GM12878 (cell line): ENCODE measurements at regions not wholly inside any gene's neighbourhood (a gene's known extent, or its start where the extent isn't known, plus 50 kb on each side); places are given as distances from the start of the nearest gene placed in this dataset.

Source experiments
- ATAC-seq: fragments of 200-7000 bp; cut with Tn5 transposase; 3 replicates; pipeline ENCODE4 v1.9.1; 2020; ENCODE audit warnings: mild to moderate bottlenecking, moderate library complexity
- BruUV-seq: library from RNA; stranded (reverse); fragments of 400-500 nt; replicated peaks from 2 replicates; lab custom pipeline; 2021; lab: Mats Ljungman, UMichigan
- CTCF ChIA-PET: fragments of 300-600 bp; sonication (Branson Sonifier 250); formaldehyde crosslinking; extraction: SDS; loops from one replicate; lab custom pipeline; 2021; ENCODE audit warnings: inconsistent platforms; lab: Yijun Ruan, JAX
- POLR2A ChIA-PET: fragments of 350-600 bp; formaldehyde crosslinking; extraction: SDS; loops from one replicate; lab custom pipeline; 2021; ENCODE audit warnings: inconsistent platforms; lab: Charles Lee
- RAD21 ChIA-PET: fragments of 300-600 bp; sonication (Branson Sonifier 250); formaldehyde crosslinking; loops from one replicate; lab custom pipeline; 2023; ENCODE audit warnings: antibody characterized with exemption; ENCODE audit not compliant: unreplicated experiment; lab: Charles Lee
- SMC1A ChIA-PET: fragments of 300-600 bp; sonication (Branson Sonifier 250); formaldehyde crosslinking; loops from one replicate; lab custom pipeline; 2023; ENCODE audit not compliant: unreplicated experiment, uncharacterized antibody; lab: Charles Lee
- DNase-seq: peaks from one replicate; pipeline ENCODE4 v3.0.0-alpha.2; 2011; ENCODE audit warnings: low read depth, low spot score
- FAIRE-seq: peaks from 3 replicates; lab custom pipeline; 2011; peaks lifted over from hg19 to GRCh38; lab: Jason Lieb, UNC
- H2AFZ ChIP-seq: 2 replicates; pipeline ENCODE4 v1.6.0; 2011; ENCODE audit warnings: low read depth, low read length, control low read depth; ENCODE audit not compliant: control insufficient read depth
- H3K27ac ChIP-seq: 2 replicates; pipeline ENCODE4 v1.5.1; 2011; ENCODE audit warnings: control low read depth; ENCODE audit not compliant: control insufficient read depth, insufficient read depth
- H3K27me3 ChIP-seq, 2 experiments: replicated peaks in 1 of 2; 2 replicates each; pipeline versions ENCODE4 v1.6.0 to v1.6.1; 2011; ENCODE audit warnings: low read length in 1 of 2; ENCODE audit not compliant: control insufficient read depth in 2 of 2, insufficient read depth in 2 of 2
- H3K36me3 ChIP-seq, 2 experiments: 2 replicates each; pipeline ENCODE4 v1.5.1; 2011; ENCODE audit warnings: low read length in 1 of 2; ENCODE audit not compliant: control insufficient read depth in 2 of 2, insufficient read depth in 2 of 2
- H3K4me1 ChIP-seq: 2 replicates; pipeline ENCODE4 v1.6.1; 2011; ENCODE audit warnings: mild to moderate bottlenecking, low read length, moderate library complexity, mixed read lengths; ENCODE audit not compliant: control insufficient read depth, insufficient read depth
- H3K4me2 ChIP-seq: 2 replicates; pipeline ENCODE4 v1.6.0; 2011; ENCODE audit warnings: control low read depth; ENCODE audit not compliant: control insufficient read depth, insufficient read depth
- H3K4me3 ChIP-seq: fragments of 200-600 bp; sonication (generic); 2 replicates; pipeline ENCODE4 v1.5.1; 2016
- H3K79me2 ChIP-seq: 2 replicates; pipeline ENCODE4 v1.6.0; 2011; ENCODE audit warnings: low read length; ENCODE audit not compliant: control insufficient read depth, insufficient read depth
- H3K9ac ChIP-seq: 2 replicates; pipeline ENCODE4 v1.8.0; 2011; ENCODE audit warnings: low read length, control low read depth, mixed read lengths; ENCODE audit not compliant: control insufficient read depth, insufficient read depth
- H3K9me3 ChIP-seq: replicated peaks from 3 replicates; pipeline ENCODE4 v1.5.1; 2011; ENCODE audit warnings: mild to moderate bottlenecking, low read length; ENCODE audit not compliant: control insufficient read depth, insufficient read depth
- H4K20me1 ChIP-seq: 2 replicates; pipeline ENCODE4 v1.6.0; 2011; ENCODE audit not compliant: control insufficient read depth, insufficient read depth
- CBFB ChIP-seq: IDR thresholded peaks from 2 replicates; pipeline ENCODE4 v1.6.1; 2016; ENCODE audit warnings: antibody characterized with exemption, low read depth
- WGBS: methylation state at CpG from one replicate; pipeline ENCODE4 v1.1.6; 2016; ENCODE audit warnings: low lambda C conversion rate; ENCODE audit not compliant: insufficient replicate concordance, insufficient coverage; ENCODE audit errors: missing lambda C conversion rate; 5-methylcytosine and 5-hydroxymethylcytosine counted together
- in situ Hi-C: fragments of 300-500 bp; cut with MboI; formaldehyde crosslinking; loops from 9 replicates; pipeline ENCODE4 v1.14.3; 2018; ENCODE audit warnings: mixed read lengths
- intact Hi-C: fragments of 100-400 bp; cut with micrococcal nuclease; formaldehyde crosslinking; loops from one replicate; pipeline ENCODE4 v1.14.2; 2022; ENCODE audit not compliant: unreplicated experiment
- TF ChIP-seq, protein P1 (sequence below): fragments of 450-650 bp; IDR thresholded peaks from 2 replicates; pipeline ENCODE4 v1.6.1; 2018; ENCODE audit warnings: borderline replicate concordance, mild to moderate bottlenecking; ENCODE audit not compliant: partially characterized antibody

DNA sequence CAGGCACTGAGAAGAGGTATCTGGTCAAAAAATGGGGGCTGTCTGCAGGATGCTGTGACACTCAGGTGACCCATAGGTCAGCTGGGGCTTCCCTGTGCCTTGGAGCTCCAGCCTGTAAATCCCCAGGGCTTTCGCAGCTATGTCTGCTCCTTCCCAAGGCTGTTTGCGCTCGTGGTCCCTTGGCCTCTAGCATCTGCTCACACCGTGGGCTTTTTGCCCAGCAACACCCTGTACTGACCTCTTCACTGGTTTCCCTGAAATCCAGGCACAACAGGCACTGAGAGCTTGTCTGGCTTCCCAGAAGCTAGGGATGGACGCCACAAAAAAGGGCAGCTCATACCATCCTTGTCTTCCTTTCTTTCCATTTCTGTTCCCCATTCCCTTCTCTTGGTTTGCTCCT lies 280.3 kb upstream of the HABP2 start:
- Histone ChIP-seq H3K4me3 (no peak overlapping the region), H3K27ac (no peak overlapping the region), H3K27me3 (no peaks in the 10 kb centered on the region), H3K4me1 (no peaks in the 10 kb centered on the region), H3K9me3 (no peaks in the 10 kb centered on the region; the same call in 2 of the 3 replicates), H3K79me2 (no peaks in the 10 kb centered on the region), H3K4me2 (no peak overlapping the region), H3K9ac (no peak overlapping the region), H2AFZ (no peak overlapping the region), H3K36me3 (no peaks in the 10 kb centered on the region), H4K20me1 (no peaks in the 10 kb centered on the region)
- 45% methylated on average over 5 of the region's 5 CpGs for WGBS
- BruUV-seq = no TSS peak
- no peak for TF ChIP-seq CBFB
- TF ChIP-seq, protein P1, sequence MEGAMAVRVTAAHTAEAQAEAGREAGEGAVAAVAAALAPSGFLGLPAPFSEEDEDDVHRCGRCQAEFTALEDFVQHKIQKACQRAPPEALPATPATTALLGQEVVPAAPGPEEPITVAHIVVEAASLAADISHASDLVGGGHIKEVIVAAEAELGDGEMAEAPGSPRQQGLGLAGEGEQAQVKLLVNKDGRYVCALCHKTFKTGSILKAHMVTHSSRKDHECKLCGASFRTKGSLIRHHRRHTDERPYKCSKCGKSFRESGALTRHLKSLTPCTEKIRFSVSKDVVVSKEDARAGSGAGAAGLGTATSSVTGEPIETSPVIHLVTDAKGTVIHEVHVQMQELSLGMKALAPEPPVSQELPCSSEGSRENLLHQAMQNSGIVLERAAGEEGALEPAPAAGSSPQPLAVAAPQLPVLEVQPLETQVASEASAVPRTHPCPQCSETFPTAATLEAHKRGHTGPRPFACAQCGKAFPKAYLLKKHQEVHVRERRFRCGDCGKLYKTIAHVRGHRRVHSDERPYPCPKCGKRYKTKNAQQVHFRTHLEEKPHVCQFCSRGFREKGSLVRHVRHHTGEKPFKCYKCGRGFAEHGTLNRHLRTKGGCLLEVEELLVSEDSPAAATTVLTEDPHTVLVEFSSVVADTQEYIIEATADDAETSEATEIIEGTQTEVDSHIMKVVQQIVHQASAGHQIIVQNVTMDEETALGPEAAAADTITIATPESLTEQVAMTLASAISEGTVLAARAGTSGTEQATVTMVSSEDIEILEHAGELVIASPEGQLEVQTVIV = no peak
- DNase-seq (no peak), FAIRE-seq (no peak), ATAC-seq (no peak)
- RAD21 ChIA-PET = interaction anchor here (0.6 kb wide), 1 partner anchor 1232 kb away, joined by 3 read pairs; no protein-coding TSS in a partner anchor
- POLR2A ChIA-PET = no interaction called here
- SMC1A ChIA-PET = interaction anchor here (0.6 kb wide), 1 partner anchor 13 kb away, joined by 3 read pairs; no protein-coding TSS in a partner anchor
- intact Hi-C loops = no loop called here
- CTCF ChIA-PET = interaction anchor here (0.6 kb wide), 1 partner anchor 312 kb away, joined by 3 read pairs; no protein-coding TSS in a partner anchor
- in situ Hi-C loops = no loop called here
